ENCODE measurements at regions not wholly inside any gene's neighbourhood (a gene's known extent, or its start where the extent isn't known, plus 50 kb on each side); places are given as distances from the start of the nearest gene placed in this dataset.

DNA sequence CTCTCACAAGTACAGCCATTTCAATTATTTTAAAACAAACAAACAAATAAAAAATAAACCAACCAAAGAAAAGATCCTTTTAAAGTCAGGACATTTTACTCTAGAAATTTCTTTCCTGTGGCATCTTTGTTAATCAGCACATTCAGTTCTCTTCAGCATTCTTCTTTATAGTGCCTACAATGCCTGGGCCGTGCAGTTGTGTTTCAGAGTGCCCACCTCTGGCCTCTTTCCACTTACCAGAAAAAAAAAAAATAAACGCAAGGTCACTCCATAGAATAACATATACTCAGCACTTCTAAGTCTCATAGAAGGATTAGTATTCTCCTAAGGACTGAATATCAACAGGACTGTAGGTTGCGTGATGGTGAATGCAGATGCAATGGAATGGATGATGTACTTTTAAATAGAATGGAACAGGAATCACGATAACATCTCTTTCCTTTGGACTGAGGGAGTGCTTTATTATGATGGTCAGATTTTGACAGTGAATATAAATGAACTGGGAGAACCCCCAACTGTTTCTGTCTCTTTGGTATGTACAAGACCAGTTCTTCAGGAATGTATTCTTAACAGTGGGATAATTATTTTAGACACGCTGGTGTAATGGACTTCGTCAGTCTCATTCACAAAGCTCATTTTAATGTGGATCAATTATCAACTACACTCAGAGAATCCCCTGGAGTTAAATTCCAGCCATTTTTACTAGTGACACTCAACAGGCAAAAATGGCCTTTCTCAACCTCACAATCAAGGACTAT, 125.0 kb upstream of the NBEA start:
- no peak for DNase-seq (ENCODE audit: low read depth)
- TF ChIP-seq CTCF (IDR thresholded peaks at IDR 0.05; ENCODE audit: low read depth, low read length, missing control alignments), result no peak
- no peak overlapping the region for H3K4me3 ChIP-seq (ENCODE audit: low read depth, low read length)

- TF ChIP-seq CTCF (IDR thresholded peaks at IDR 0.05; ENCODE audit: low read depth, low read length, missing control alignments), result no peak
- no peak overlapping the region for H3K4me3 ChIP-seq (ENCODE audit: low read depth, low read length)
- no peak for DNase-seq (ENCODE audit: low read depth)
These were observed 119.4 kb upstream of the NBEA start for GRCh38 chr13:34822650-34823049.

DNA sequence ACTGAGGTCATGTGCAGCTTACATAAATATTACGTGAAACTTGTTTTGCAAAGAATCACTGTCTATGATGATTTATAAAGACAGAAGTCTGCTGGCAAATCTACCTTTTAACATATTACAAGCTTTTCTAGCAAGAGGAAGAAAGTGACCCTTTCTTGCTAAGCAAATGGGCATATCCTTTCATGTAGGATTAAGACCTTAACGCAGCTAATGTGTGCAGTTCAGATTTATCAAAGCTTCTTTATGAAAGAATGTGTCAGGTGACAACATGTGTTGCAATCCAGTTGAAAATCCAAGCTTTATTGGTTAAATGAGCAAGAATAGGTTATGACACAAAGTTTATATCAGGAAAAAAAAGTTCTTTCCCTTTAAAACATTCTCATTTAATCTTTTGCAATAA, 115.6 kb upstream of the NBEA start:
- DNase-seq (ENCODE audit: low read depth), result no peak
- TF ChIP-seq CTCF (IDR thresholded peaks at IDR 0.05; ENCODE audit: low read depth, low read length, missing control alignments), result no peak
- H3K4me3 ChIP-seq (ENCODE audit: low read depth, low read length), result no peak overlapping the region

DNA sequence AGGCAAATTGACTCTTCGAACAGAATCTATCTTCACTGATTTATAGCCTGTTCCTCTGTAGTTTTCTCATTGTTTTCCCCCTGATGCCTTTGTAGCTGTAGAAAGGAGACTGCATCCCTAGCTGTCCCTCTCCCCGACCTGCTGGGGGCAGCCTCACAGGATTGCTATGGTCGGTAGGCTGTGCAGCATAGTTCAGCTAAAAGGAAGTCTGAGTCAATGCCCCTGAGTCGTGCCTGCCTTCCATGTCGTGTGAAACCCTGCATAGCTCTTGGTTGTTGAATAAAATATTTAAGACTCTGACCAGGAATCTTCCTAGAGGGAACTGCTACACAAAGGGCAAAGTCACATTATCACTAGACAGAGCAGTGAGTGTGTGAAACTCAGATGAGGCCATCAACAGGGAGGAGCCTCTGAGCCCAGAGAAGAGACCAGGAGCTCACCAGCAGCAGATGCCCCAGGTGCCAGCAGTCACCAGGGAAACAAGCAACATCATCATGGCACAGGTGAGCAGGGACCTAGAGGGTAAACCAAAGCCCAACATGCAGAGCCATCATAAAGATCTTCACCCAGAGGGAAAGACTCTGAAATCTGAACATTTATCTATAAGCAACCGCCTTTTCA, 108.4 kb upstream of the NBEA start:
- no peak for DNase-seq (ENCODE audit: low read depth)
- no peak for TF ChIP-seq CTCF (IDR thresholded peaks at IDR 0.05; ENCODE audit: low read depth, low read length, missing control alignments)
- H3K4me3 ChIP-seq (ENCODE audit: low read depth, low read length), result no peak overlapping the region

- no peak for DNase-seq (ENCODE audit: low read depth)
- TF ChIP-seq CTCF (IDR thresholded peaks at IDR 0.05; ENCODE audit: low read depth, low read length, missing control alignments), result no peak
- no peak overlapping the region for H3K4me3 ChIP-seq (ENCODE audit: low read depth, low read length)
These were observed 99.6 kb upstream of the NBEA start for GRCh38 chr13:34842466-34842865.

GRCh38 chr13:34847766-34848165, 94.3 kb upstream of the NBEA start:
- DNase-seq (ENCODE audit: low read depth), result no peak
- TF ChIP-seq CTCF (IDR thresholded peaks at IDR 0.05; ENCODE audit: low read depth, low read length, missing control alignments), result no peak

GRCh38 chr13:34849406-34849805, 92.7 kb upstream of the NBEA start:
- H3K4me3 ChIP-seq (ENCODE audit: low read depth, low read length), result no peak overlapping the region
- DNase-seq (ENCODE audit: low read depth), result no peak
- TF ChIP-seq CTCF (IDR thresholded peaks at IDR 0.05; ENCODE audit: low read depth, low read length, missing control alignments), result no peak

More at GRCh38 chr13:34847766-34848165, 94.3 kb upstream of the NBEA start:
- H3K4me3 ChIP-seq (ENCODE audit: low read depth, low read length), result no peak overlapping the region

All from GM12864 (cell line).